SJCRH30 (cell line): ENCODE measurements at regions not wholly inside any gene's neighbourhood (a gene's known extent, or its start where the extent isn't known, plus 50 kb on each side); places are given as distances from the start of the nearest gene placed in this dataset.

Experiments
- DNase-seq, 2 experiments: peaks; one replicate each; pipeline ENCODE4 v3.0.0-alpha.2; 2015 to 2020
- H3K27ac ChIP-seq: fragments of 250-450 bp; sonication (Bioruptor Pico); 2 replicates; pipeline ENCODE4 v1.5.1; 2020; ENCODE audit warnings: mild to moderate bottlenecking, moderate library complexity
- H3K27me3 ChIP-seq: fragments of 250-450 bp; sonication (Bioruptor Pico); 2 replicates; pipeline ENCODE4 v1.5.1; 2020; ENCODE audit warnings: mild to moderate bottlenecking, moderate library complexity
- H3K36me3 ChIP-seq: fragments of 250-450 bp; sonication (Bioruptor Pico); 2 replicates; pipeline ENCODE4 v1.5.1; 2020; ENCODE audit warnings: mild to moderate bottlenecking, moderate library complexity
- H3K4me1 ChIP-seq: fragments of 250-450 bp; sonication (Bioruptor Pico); 2 replicates; pipeline ENCODE4 v1.5.1; 2020; ENCODE audit warnings: mild to moderate bottlenecking, moderate library complexity
- H3K4me3 ChIP-seq: fragments of 250-450 bp; sonication (Bioruptor Pico); 2 replicates; pipeline ENCODE4 v1.5.1; 2020; ENCODE audit warnings: mild to moderate bottlenecking, moderate library complexity
- H3K9me3 ChIP-seq: fragments of 250-450 bp; sonication (Bioruptor Pico); replicated peaks from 2 replicates; pipeline ENCODE4 v1.5.1; 2020; ENCODE audit warnings: mild to moderate bottlenecking, moderate library complexity

GRCh38 chr15:62390791-62391640 is 225.9 kb upstream of the C2CD4B start:
- peak overlapping the region; percentile 97 for H3K4me3 ChIP-seq
- H3K27ac ChIP-seq = peak overlapping the region; percentile 59
- no peaks in the 10 kb centered on the region for H3K4me1 ChIP-seq
- DNase-seq = peak; percentile 55 to 66
- no peaks in the 10 kb centered on the region for H3K27me3 ChIP-seq
- no peaks in the 10 kb centered on the region for H3K9me3 ChIP-seq
- no peaks in the 10 kb centered on the region for H3K36me3 ChIP-seq

GRCh38 chr15:62391641-62392262 is 226.7 kb upstream of the C2CD4B start:
- Histone ChIP-seq H3K27ac (peak overlapping the region; percentile 59), H3K4me1 (no peaks in the 10 kb centered on the region), H3K27me3 (no peaks in the 10 kb centered on the region), H3K36me3 (no peaks in the 10 kb centered on the region), H3K4me3 (peak overlapping the region; percentile 97), H3K9me3 (no peaks in the 10 kb centered on the region)
- DNase-seq = peak; percentile 59 to 70

DNA sequence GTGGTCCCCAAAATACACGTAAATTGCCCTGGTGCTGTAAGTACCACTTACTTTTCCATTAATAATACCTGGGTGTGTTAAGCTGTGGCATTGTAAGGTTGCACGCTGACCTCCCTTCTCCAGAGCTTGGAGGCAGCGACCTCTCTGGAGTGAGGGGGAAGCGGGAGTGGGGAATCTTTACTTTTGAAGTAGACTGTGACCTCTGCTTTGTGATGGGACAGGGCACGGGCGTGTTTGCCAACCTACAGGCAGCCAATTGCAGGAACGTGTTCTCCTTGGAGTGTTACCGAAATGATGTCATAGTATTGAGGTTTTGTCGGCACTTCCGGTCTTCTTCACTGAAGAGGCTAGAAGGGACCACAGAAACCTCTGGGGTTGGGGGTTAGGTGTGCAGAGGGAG is 227.3 kb upstream of the C2CD4B start:
- Histone ChIP-seq H3K27me3 (no peaks in the 10 kb centered on the region), H3K4me1 (no peaks in the 10 kb centered on the region), H3K27ac (no peak overlapping the region), H3K4me3 (peak overlapping the region; percentile 97), H3K9me3 (no peaks in the 10 kb centered on the region), H3K36me3 (no peaks in the 10 kb centered on the region)
- peak in 1 of 2 experiments; percentile 10 for DNase-seq

DNA sequence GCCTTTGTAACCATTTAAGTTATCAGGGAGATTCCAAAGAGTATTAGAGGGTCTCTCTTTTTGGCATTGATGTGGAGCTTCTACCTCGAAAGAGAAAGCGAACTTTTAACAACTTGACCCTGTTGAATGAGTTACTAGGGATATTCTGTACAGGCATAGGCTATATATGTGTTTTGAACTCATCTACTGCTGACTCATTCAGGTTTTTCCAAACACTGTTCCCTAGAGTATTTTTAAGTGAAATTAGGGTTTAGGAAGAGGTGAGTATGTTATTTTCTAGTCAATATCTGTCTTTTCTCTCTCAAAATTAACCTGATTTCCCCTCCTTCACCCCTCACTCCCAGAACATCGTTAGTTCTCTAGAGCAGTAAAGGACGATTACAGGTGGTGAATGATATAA is 228.1 kb upstream of the C2CD4B start:
- H3K4me3 ChIP-seq = no peak overlapping the region
- no peak overlapping the region for H3K27ac ChIP-seq
- H3K36me3 ChIP-seq = no peaks in the 10 kb centered on the region
- no peaks in the 10 kb centered on the region for H3K4me1 ChIP-seq
- DNase-seq = no peak
- H3K27me3 ChIP-seq = no peaks in the 10 kb centered on the region
- H3K9me3 ChIP-seq = no peaks in the 10 kb centered on the region

GRCh38 chr15:62394079-62394478 is 229.0 kb upstream of the C2CD4B start:
- H3K4me3 ChIP-seq = no peak overlapping the region
- H3K36me3 ChIP-seq = no peaks in the 10 kb centered on the region
- H3K9me3 ChIP-seq = no peaks in the 10 kb centered on the region
- no peak overlapping the region for H3K27ac ChIP-seq
- no peak for DNase-seq
- no peaks in the 10 kb centered on the region for H3K4me1 ChIP-seq
- no peaks in the 10 kb centered on the region for H3K27me3 ChIP-seq

DNA sequence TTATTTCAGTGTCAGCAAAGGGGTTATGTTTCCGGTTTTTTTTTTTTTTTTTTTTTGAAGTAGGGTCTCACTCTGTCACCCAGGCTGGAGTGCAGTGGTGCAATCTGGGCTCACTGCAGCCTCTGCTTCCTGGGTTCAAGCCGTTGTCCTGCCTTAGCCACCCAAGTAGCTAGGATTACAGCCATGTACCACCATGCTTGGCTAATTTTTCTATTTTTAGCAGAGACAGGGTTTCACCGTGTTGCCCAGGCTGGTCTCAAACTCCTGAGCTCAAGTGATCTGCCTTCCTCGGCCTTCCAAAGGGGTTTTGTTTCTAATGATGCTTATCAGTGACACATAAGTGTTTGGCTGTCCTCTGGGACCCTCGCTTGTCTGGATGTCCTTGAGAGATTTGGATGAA is 235.7 kb upstream of the C2CD4B start:
- DNase-seq = no peak
- H3K4me3 ChIP-seq = no peak overlapping the region
- H3K9me3 ChIP-seq = no peaks in the 10 kb centered on the region
- H3K27me3 ChIP-seq = no peaks in the 10 kb centered on the region
- no peaks in the 10 kb centered on the region for H3K4me1 ChIP-seq
- no peaks in the 10 kb centered on the region for H3K36me3 ChIP-seq
- no peak overlapping the region for H3K27ac ChIP-seq

GRCh38 chr15:62402687-62403086 is 237.6 kb upstream of the C2CD4B start:
- no peak for DNase-seq
- Histone ChIP-seq H3K36me3 (no peaks in the 10 kb centered on the region), H3K9me3 (no peaks in the 10 kb centered on the region), H3K27ac (no peak overlapping the region), H3K4me3 (no peak overlapping the region), H3K27me3 (no peaks in the 10 kb centered on the region), H3K4me1 (no peaks in the 10 kb centered on the region)

GRCh38 chr15:62403164-62403809 is 238.2 kb upstream of the C2CD4B start:
- no peaks in the 10 kb centered on the region for H3K36me3 ChIP-seq
- H3K4me3 ChIP-seq = no peak overlapping the region
- H3K27ac ChIP-seq = no peak overlapping the region
- no peaks in the 10 kb centered on the region for H3K9me3 ChIP-seq
- no peaks in the 10 kb centered on the region for H3K27me3 ChIP-seq
- no peaks in the 10 kb centered on the region for H3K4me1 ChIP-seq
- DNase-seq = no peak

DNA sequence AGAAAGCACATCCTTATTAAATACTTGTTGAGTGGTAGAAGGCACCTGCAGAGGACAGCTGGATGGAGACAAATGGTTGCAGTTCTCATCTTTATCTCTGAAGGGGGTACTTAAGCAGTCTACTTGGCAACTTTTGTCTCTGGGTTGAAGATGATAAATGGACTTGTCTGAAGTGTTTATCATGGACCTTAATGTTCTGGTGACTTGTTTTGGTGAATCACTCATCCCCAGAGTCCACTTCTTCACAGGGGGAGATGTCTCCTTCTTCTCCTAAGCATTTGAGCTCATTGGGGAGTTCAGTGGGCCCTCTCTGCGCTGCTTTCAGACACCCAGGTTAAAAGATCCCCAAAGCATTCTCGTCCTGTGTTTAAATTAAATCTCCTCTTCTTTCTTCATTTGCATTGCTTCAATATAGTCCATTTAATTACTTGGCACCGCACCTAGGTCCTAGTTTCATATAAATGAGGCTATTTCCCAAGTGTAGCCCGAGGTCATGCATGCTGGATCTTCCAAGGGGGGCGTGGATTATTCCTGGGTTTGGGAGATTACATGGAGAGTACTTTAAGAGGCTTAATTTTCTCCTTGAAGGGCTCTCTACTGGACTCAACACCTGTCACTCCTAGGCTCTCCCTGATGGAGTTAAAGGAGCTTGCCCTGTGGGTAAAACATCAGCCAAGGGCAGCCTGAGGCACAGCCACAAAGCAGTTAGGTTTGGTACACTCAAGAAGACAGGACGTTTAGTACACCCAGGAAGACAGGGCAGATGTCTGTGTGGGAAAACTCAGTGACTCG is 239.3 kb upstream of the C2CD4B start:
- H3K4me3 ChIP-seq = no peak overlapping the region
- H3K4me1 ChIP-seq = no peaks in the 10 kb centered on the region
- peak in 1 of 2 experiments; percentile 17 for DNase-seq
- H3K27me3 ChIP-seq = no peaks in the 10 kb centered on the region
- no peaks in the 10 kb centered on the region for H3K9me3 ChIP-seq
- no peak overlapping the region for H3K27ac ChIP-seq
- no peaks in the 10 kb centered on the region for H3K36me3 ChIP-seq

DNA sequence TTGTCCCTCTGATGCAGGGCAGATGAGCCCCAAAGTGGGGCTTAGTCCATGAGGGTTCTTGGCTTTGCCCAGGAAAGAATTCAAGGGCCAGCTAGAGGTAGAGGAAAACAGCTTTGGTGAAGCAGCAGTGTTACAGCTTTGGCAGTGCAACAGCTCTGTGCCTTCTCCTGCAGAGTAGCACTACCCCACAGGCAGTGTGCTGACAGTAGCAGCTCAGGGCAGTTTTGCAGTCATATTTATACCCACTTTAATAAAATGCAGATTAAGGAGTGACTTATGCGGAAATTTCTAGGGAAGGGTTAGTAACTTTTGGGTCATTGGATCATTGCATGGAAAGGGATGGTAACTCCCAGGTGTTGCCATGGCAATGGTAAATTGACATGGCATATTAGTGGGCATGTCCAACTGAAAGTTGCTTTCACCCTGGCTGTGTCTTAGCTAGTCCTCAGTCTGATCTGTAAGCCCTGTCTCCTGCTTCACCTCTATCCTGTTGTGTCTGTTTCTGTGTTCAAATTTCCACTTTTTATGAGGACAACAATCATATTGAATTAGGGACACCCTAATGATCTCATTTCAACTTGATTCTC is 241.3 kb upstream of the C2CD4B start:
- Histone ChIP-seq H3K9me3 (no peaks in the 10 kb centered on the region), H3K4me3 (no peak overlapping the region), H3K27me3 (no peaks in the 10 kb centered on the region), H3K4me1 (no peaks in the 10 kb centered on the region), H3K36me3 (no peaks in the 10 kb centered on the region), H3K27ac (no peak overlapping the region)
- no peak for DNase-seq

DNA sequence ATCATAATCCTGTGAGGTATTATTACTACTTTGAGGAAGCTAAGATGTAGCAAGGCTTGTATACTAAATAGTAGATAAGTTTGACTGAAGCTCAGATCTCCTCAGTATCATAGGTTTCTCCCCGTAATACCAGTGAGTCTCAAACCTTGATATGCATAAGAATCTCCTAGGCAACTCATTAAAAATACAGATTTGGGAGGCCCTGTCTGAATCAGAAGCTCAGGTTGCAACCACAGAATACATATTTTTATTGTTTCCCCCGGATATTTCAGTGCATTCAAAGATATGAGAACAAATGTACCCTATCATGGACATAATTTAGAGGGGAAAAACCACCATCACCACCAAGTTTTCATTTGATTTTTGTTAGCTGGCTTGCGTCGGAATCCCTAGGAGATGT is 242.1 kb upstream of the C2CD4B start:
- DNase-seq = no peak
- Histone ChIP-seq H3K27ac (no peak overlapping the region), H3K36me3 (no peaks in the 10 kb centered on the region), H3K4me1 (no peaks in the 10 kb centered on the region), H3K4me3 (no peak overlapping the region), H3K27me3 (no peaks in the 10 kb centered on the region), H3K9me3 (no peaks in the 10 kb centered on the region)

- Histone ChIP-seq H3K36me3 (no peaks in the 10 kb centered on the region), H3K27me3 (no peaks in the 10 kb centered on the region), H3K4me1 (no peaks in the 10 kb centered on the region), H3K4me3 (no peak overlapping the region), H3K9me3 (no peaks in the 10 kb centered on the region), H3K27ac (no peak overlapping the region)
- no peak for DNase-seq
Observed at GRCh38 chr15:62407962-62408361, 242.9 kb upstream of the C2CD4B start.

- no peaks in the 10 kb centered on the region for H3K36me3 ChIP-seq
Observed at GRCh38 chr15:62409466-62409865, 244.4 kb upstream of the C2CD4B start.

DNA sequence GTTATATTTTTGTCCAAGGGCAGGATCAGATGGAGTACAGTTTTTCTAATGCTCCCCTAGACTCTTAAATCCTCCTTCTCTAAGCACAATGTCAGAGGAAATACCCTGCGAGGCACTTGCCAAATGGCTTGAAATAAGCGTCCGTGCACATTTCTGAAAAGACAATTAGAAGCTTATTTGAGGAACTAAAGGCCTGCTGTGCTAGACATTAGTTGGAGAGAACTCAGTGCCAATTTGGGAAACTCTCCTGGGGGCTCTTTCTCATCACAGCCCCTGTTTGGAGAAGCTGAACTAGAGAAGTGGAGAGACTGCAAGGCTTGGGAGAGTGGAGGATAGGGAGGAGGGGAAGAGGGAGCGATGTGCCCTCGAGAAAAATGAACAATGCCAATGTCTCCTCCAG is 247.6 kb upstream of the C2CD4B start:
- Histone ChIP-seq H3K36me3 (no peaks in the 10 kb centered on the region), H3K27me3 (no peaks in the 10 kb centered on the region), H3K27ac (no peak overlapping the region), H3K9me3 (no peaks in the 10 kb centered on the region), H3K4me3 (no peak overlapping the region), H3K4me1 (no peaks in the 10 kb centered on the region)
- DNase-seq = no peak

More at GRCh38 chr15:62409466-62409865, 244.4 kb upstream of the C2CD4B start:
- no peak for DNase-seq
- Histone ChIP-seq H3K4me1 (no peaks in the 10 kb centered on the region), H3K27me3 (no peaks in the 10 kb centered on the region), H3K27ac (no peak overlapping the region), H3K4me3 (no peak overlapping the region), H3K9me3 (no peaks in the 10 kb centered on the region)
